ENCODE measurements at regions not wholly inside any gene's neighbourhood (a gene's known extent, or its start where the extent isn't known, plus 50 kb on each side); places are given as distances from the start of the nearest gene placed in this dataset.

DNA sequence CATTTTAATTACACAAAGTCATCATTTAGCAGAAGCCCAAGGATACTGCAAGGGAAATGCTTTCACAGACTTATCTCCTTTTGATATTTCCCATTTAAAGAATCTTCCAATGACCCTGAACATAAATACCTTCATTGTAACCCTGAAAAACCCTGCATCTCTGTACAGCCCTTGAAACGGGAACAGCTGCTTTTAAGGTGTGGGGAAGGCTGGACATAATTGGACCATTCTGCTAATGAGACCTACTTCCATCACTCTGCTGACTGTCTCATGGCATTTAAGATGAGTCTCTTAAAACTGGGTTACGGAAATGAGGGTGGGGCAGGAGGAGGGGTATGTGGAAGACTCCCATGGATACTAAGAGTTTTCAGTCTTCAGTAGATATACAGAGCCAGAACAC lies 485.8 kb downstream of the BRINP1 start:
- Histone ChIP-seq H3K36me3 (ENCODE audit: control insufficient read depth in 2 of 2, insufficient read depth in 2 of 2, low read length in 1 of 2) (no peaks in the 10 kb centered on the region), H2AFZ (ENCODE audit: control insufficient read depth, low read depth, low read length) (no peak overlapping the region), H3K79me2 (ENCODE audit: control insufficient read depth, insufficient read depth, low read length) (no peaks in the 10 kb centered on the region), H3K4me2 (ENCODE audit: control insufficient read depth, insufficient read depth) (no peak overlapping the region), H3K4me1 (ENCODE audit: control insufficient read depth, insufficient read depth, low read length) (no peaks in the 10 kb centered on the region), H3K27ac (ENCODE audit: control insufficient read depth, insufficient read depth) (no peak overlapping the region), H3K4me3 (no peak overlapping the region), H3K27me3 (replicated peaks in 1 of 2; ENCODE audit: control insufficient read depth in 2 of 2, insufficient read depth in 2 of 2, low read length in 1 of 2) (no peaks in the 10 kb centered on the region), H4K20me1 (ENCODE audit: control insufficient read depth, insufficient read depth) (no peaks in the 10 kb centered on the region), H3K9ac (ENCODE audit: control insufficient read depth, insufficient read depth, low read length) (no peak overlapping the region), H3K9me3 (replicated peaks; ENCODE audit: control insufficient read depth, insufficient read depth, low read length) (no peaks in the 10 kb centered on the region)
- no peak for ATAC-seq
- no peak for FAIRE-seq
- ChIA-PET CTCF (no interaction called here), SMC1A (ENCODE audit: uncharacterized antibody, unreplicated experiment) (no interaction called here), POLR2A (no interaction called here), RAD21 (ENCODE audit: unreplicated experiment) (no interaction called here)
- in situ Hi-C loops (cut with MboI): no loop called here
- WGBS (ENCODE audit: insufficient coverage, insufficient replicate concordance, low lambda C conversion rate, missing lambda C conversion rate): 0% methylated on average over 2 of the region's 2 CpGs
- no TSS peak for BruUV-seq (replicated peaks)
- TF ChIP-seq ATF2 (IDR thresholded peaks at IDR 0.05; ENCODE audit: low read length) (no peak), CEBPZ (IDR thresholded peaks at IDR 0.05; ENCODE audit: low read depth, low read length) (no peak), GABPA (IDR thresholded peaks at IDR 0.05; ENCODE audit: low read depth) (no peak), HDGF (IDR thresholded peaks at IDR 0.05) (no peak), TBL1XR1 (IDR thresholded peaks at IDR 0.05; ENCODE audit: low read depth, low read length) (no peak), STAT1 (conservative IDR thresholded peaks at IDR 0.05) (no peak), ZNF207 (IDR thresholded peaks at IDR 0.05; ENCODE audit: borderline replicate concordance) (no peak), IKZF1 (conservative IDR thresholded peaks at IDR 0.05) (no peak), GATAD2B (conservative IDR thresholded peaks at IDR 0.05; ENCODE audit: low read depth) (no peak)
- TF ChIP-seq, protein P1, sequence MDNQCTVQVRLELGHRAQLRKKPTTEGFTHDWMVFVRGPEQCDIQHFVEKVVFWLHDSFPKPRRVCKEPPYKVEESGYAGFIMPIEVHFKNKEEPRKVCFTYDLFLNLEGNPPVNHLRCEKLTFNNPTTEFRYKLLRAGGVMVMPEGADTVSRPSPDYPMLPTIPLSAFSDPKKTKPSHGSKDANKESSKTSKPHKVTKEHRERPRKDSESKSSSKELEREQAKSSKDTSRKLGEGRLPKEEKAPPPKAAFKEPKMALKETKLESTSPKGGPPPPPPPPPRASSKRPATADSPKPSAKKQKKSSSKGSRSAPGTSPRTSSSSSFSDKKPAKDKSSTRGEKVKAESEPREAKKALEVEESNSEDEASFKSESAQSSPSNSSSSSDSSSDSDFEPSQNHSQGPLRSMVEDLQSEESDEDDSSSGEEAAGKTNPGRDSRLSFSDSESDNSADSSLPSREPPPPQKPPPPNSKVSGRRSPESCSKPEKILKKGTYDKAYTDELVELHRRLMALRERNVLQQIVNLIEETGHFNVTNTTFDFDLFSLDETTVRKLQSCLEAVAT (IDR thresholded peaks at IDR 0.05): no peak
- TF ChIP-seq, protein P2, sequence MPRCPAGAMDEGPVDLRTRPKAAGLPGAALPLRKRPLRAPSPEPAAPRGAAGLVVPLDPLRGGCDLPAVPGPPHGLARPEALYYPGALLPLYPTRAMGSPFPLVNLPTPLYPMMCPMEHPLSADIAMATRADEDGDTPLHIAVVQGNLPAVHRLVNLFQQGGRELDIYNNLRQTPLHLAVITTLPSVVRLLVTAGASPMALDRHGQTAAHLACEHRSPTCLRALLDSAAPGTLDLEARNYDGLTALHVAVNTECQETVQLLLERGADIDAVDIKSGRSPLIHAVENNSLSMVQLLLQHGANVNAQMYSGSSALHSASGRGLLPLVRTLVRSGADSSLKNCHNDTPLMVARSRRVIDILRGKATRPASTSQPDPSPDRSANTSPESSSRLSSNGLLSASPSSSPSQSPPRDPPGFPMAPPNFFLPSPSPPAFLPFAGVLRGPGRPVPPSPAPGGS (IDR thresholded peaks at IDR 0.05; ENCODE audit: borderline replicate concordance, insufficient read depth, low read depth, low read length, poor library complexity, severe bottlenecking): no peak
- intact Hi-C loops (cut with micrococcal nuclease; ENCODE audit: unreplicated experiment): no loop called here
- no peak for DNase-seq (ENCODE audit: low read depth, low spot score)

All from GM12878 (cell line).